ENCODE measurements at regions not wholly inside any gene's neighbourhood (a gene's known extent, or its start where the extent isn't known, plus 50 kb on each side); places are given as distances from the start of the nearest gene placed in this dataset.
A peak's percentile ranks its signal among the peaks of the same experiment; 100 is the strongest.

GRCh38 chr18:14905350-14905749 is 157.4 kb downstream of the ANKRD30B start:
- no peak for DNase-seq

- DNase-seq, result no peak
Measured at GRCh38 chr18:14905979-14906378, 158.0 kb downstream of the ANKRD30B start.

- DNase-seq, result no peak
Measured at GRCh38 chr18:14907420-14907819, 159.4 kb downstream of the ANKRD30B start.

GRCh38 chr18:14908541-14908940 is 160.6 kb downstream of the ANKRD30B start:
- no peak for DNase-seq

- peak; percentile 35 to 76 for DNase-seq
Measured at GRCh38 chr18:14912967-14913366, 165.0 kb downstream of the ANKRD30B start.

- DNase-seq, result no peak
Measured at GRCh38 chr18:14914121-14914520, 166.1 kb downstream of the ANKRD30B start.

GRCh38 chr18:14914771-14915170 is 166.8 kb downstream of the ANKRD30B start:
- DNase-seq, result no peak

GRCh38 chr18:14916181-14916580 is 168.2 kb downstream of the ANKRD30B start:
- DNase-seq, result no peak

GRCh38 chr18:14916851-14917250 is 168.9 kb downstream of the ANKRD30B start:
- DNase-seq, result no peak

GRCh38 chr18:14917311-14917710 is 169.3 kb downstream of the ANKRD30B start:
- peak in 1 of 2 experiments; percentile 29 for DNase-seq

GRCh38 chr18:14919666-14920065 is 171.7 kb downstream of the ANKRD30B start:
- DNase-seq, result no peak

- no peak for DNase-seq
Measured at GRCh38 chr18:14921031-14921430, 173.1 kb downstream of the ANKRD30B start.

- DNase-seq, result no peak
Measured at GRCh38 chr18:14921547-14921946, 173.6 kb downstream of the ANKRD30B start.

GRCh38 chr18:14922031-14922430 is 174.1 kb downstream of the ANKRD30B start:
- DNase-seq, result no peak

- no peak for DNase-seq
Measured at GRCh38 chr18:14922965-14923565, 175.1 kb downstream of the ANKRD30B start.

- DNase-seq, result no peak
Measured at GRCh38 chr18:14924226-14924625, 176.3 kb downstream of the ANKRD30B start.

- DNase-seq, result no peak
Measured at GRCh38 chr18:14925281-14925709, 177.3 kb downstream of the ANKRD30B start.

- no peak for DNase-seq
Measured at GRCh38 chr18:14927701-14928100, 179.7 kb downstream of the ANKRD30B start.

- no peak for DNase-seq
Measured at GRCh38 chr18:14928396-14928795, 180.4 kb downstream of the ANKRD30B start.

GRCh38 chr18:14930076-14930475 is 182.1 kb downstream of the ANKRD30B start:
- no peak for DNase-seq

- DNase-seq, result no peak
Measured at GRCh38 chr18:14930576-14930975, 182.6 kb downstream of the ANKRD30B start.

- DNase-seq, result no peak
Measured at GRCh38 chr18:14933049-14933851, 185.3 kb downstream of the ANKRD30B start.

GRCh38 chr18:14933964-14934363 is 186.0 kb downstream of the ANKRD30B start:
- no peak for DNase-seq

GRCh38 chr18:14935210-14935609 is 187.2 kb downstream of the ANKRD30B start:
- DNase-seq, result no peak

GRCh38 chr18:14936313-14936712 is 188.3 kb downstream of the ANKRD30B start:
- DNase-seq, result no peak

Measured in NCI-H446 (cell line).